OCI-LY3 (cell line): ENCODE measurements at regions not wholly inside any gene's neighbourhood (a gene's known extent, or its start where the extent isn't known, plus 50 kb on each side); places are given as distances from the start of the nearest gene placed in this dataset.

ENCODE experiments used
- H2AFZ ChIP-seq: fragments of 200-600, 300-600 bp; shearing (Covaris generic); 2 replicates; pipeline ENCODE4 v1.6.0; 2014; ENCODE audit warnings: antibody characterized with exemption, low read depth, low read length
- H3K27ac ChIP-seq: fragments of 200-600, 300-600 bp; sonication (generic); 2 replicates; pipeline ENCODE4 v1.5.1; 2014; ENCODE audit warnings: mild to moderate bottlenecking, low read length, moderate library complexity, mixed read lengths
- H3K27me3 ChIP-seq: fragments of 200-600, 300-600 bp; sonication (generic); 2 replicates; pipeline ENCODE4 v1.6.1; 2014; ENCODE audit warnings: low read depth, low read length, mixed read lengths
- H3K36me3 ChIP-seq: fragments of 200-600, 300-600 bp; sonication (generic); replicated peaks from 2 replicates; pipeline ENCODE3; 2014; ENCODE audit warnings: low read depth, low read length, mixed read lengths
- H3K4me1 ChIP-seq: fragments of 300-600, 200-600 bp; sonication (generic); 2 replicates; pipeline ENCODE4 v1.6.1; 2014; ENCODE audit warnings: low read length, mixed read lengths
- H3K4me2 ChIP-seq: fragments of 200-600, 300-600 bp; sonication (generic); 2 replicates; pipeline ENCODE4 v1.6.1; 2014; ENCODE audit warnings: low read length, mixed read lengths
- H3K4me3 ChIP-seq: fragments of 300-600, 200-600 bp; sonication (generic); 2 replicates; pipeline ENCODE4 v1.5.1; 2014; ENCODE audit warnings: antibody characterized with exemption, mild to moderate bottlenecking, low read length, moderate library complexity
- H3K79me2 ChIP-seq: fragments of 300-600, 200-600 bp; shearing (Covaris generic); 2 replicates; pipeline ENCODE4 v1.6.1; 2014; ENCODE audit warnings: mild to moderate bottlenecking, low read length, mixed read lengths
- H3K9ac ChIP-seq: fragments of 300-600, 200-600 bp; shearing (Covaris generic); 2 replicates; pipeline ENCODE4 v1.6.0; 2014; ENCODE audit warnings: mild to moderate bottlenecking, low read length, moderate library complexity
- H3K9me3 ChIP-seq: fragments of 200-600, 300-600 bp; shearing (Covaris generic); 2 replicates; pipeline ENCODE4 v1.6.1; 2014; ENCODE audit warnings: low read length, mixed read lengths; ENCODE audit not compliant: insufficient read depth
- H4K20me1 ChIP-seq: fragments of 200-600, 300-600 bp; sonication (generic); 2 replicates; pipeline ENCODE4 v1.6.1; 2016; ENCODE audit warnings: low read length, mixed read lengths; ENCODE audit not compliant: insufficient read depth
- EZH2phosphoT487 ChIP-seq: fragments of 200-600 bp; shearing (Covaris generic); IDR thresholded peaks from 2 replicates; pipeline ENCODE4 v1.6.1; 2018; ENCODE audit warnings: antibody characterized with exemption, mixed run types, low read depth
- TF ChIP-seq, protein P1 (sequence below): fragments of 200-600, 300-600 bp; sonication (generic); IDR thresholded peaks from 2 replicates; pipeline ENCODE4 v1.5.1; 2014; ENCODE audit warnings: antibody characterized with exemption, low read length, low read depth

DNA sequence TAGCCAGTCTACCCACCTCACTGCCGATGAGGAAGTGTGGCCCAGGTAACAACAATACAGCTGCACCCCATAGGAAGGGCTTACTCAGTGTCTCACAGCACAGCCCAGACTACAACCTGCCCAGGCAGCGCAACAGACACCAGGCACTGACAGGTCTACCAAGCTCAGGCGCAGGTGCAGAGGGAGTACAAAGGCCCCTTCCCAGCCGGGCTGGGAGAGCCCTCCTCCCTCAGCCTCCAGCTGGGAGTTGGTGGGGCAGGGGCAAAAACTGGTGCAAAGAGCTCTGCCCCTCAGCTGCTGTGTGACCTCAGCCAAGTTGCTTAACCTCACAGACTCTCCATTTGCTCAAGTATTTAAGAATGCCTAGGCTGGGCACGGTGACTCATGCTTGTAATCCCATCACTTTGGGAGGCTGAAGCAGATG is 112.6 kb upstream of the LHX1 start:
- no peak for TF ChIP-seq EZH2phosphoT487
- TF ChIP-seq, protein P1, sequence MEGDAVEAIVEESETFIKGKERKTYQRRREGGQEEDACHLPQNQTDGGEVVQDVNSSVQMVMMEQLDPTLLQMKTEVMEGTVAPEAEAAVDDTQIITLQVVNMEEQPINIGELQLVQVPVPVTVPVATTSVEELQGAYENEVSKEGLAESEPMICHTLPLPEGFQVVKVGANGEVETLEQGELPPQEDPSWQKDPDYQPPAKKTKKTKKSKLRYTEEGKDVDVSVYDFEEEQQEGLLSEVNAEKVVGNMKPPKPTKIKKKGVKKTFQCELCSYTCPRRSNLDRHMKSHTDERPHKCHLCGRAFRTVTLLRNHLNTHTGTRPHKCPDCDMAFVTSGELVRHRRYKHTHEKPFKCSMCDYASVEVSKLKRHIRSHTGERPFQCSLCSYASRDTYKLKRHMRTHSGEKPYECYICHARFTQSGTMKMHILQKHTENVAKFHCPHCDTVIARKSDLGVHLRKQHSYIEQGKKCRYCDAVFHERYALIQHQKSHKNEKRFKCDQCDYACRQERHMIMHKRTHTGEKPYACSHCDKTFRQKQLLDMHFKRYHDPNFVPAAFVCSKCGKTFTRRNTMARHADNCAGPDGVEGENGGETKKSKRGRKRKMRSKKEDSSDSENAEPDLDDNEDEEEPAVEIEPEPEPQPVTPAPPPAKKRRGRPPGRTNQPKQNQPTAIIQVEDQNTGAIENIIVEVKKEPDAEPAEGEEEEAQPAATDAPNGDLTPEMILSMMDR, result no peak
- H3K36me3 ChIP-seq, result no peaks in the 10 kb centered on the region
- H3K27ac ChIP-seq, result no peak overlapping the region
- no peaks in the 10 kb centered on the region for H4K20me1 ChIP-seq
- H3K4me1 ChIP-seq, result peaks cover 13% of the 10 kb centered on the region
- H3K4me3 ChIP-seq, result no peak overlapping the region
- no peak overlapping the region for H3K9ac ChIP-seq
- no peaks in the 10 kb centered on the region for H3K79me2 ChIP-seq
- H2AFZ ChIP-seq, result no peak overlapping the region
- peaks cover 8% of the 10 kb centered on the region for H3K27me3 ChIP-seq
- H3K4me2 ChIP-seq, result no peak overlapping the region
- H3K9me3 ChIP-seq, result no peaks in the 10 kb centered on the region

GRCh38 chr17:36825113-36825512 is 112.2 kb upstream of the LHX1 start:
- Histone ChIP-seq H2AFZ (no peak overlapping the region), H3K9me3 (no peaks in the 10 kb centered on the region), H3K9ac (no peak overlapping the region), H3K79me2 (no peaks in the 10 kb centered on the region), H3K27me3 (peaks cover 8% of the 10 kb centered on the region), H3K36me3 (no peaks in the 10 kb centered on the region), H3K27ac (no peak overlapping the region), H3K4me2 (no peak overlapping the region), H3K4me1 (peaks cover 13% of the 10 kb centered on the region), H4K20me1 (no peaks in the 10 kb centered on the region), H3K4me3 (no peak overlapping the region)
- TF ChIP-seq, protein P1, result no peak
- no peak for TF ChIP-seq EZH2phosphoT487

GRCh38 chr17:36825521-36825920 is 111.8 kb upstream of the LHX1 start:
- peaks cover 13% of the 10 kb centered on the region for H3K4me1 ChIP-seq
- H2AFZ ChIP-seq, result no peak overlapping the region
- no peaks in the 10 kb centered on the region for H3K79me2 ChIP-seq
- H3K9ac ChIP-seq, result no peak overlapping the region
- no peaks in the 10 kb centered on the region for H4K20me1 ChIP-seq
- H3K9me3 ChIP-seq, result no peaks in the 10 kb centered on the region
- H3K4me2 ChIP-seq, result no peak overlapping the region
- no peaks in the 10 kb centered on the region for H3K36me3 ChIP-seq
- TF ChIP-seq, protein P1, result no peak
- no peak for TF ChIP-seq EZH2phosphoT487
- no peak overlapping the region for H3K27ac ChIP-seq
- H3K27me3 ChIP-seq, result peaks cover 8% of the 10 kb centered on the region
- H3K4me3 ChIP-seq, result no peak overlapping the region

- Histone ChIP-seq H3K4me3 (no peak overlapping the region), H3K4me1 (peaks cover 13% of the 10 kb centered on the region), H4K20me1 (no peaks in the 10 kb centered on the region), H3K36me3 (no peaks in the 10 kb centered on the region), H3K27me3 (peaks cover 5% of the 10 kb centered on the region), H3K4me2 (no peak overlapping the region), H3K9me3 (no peaks in the 10 kb centered on the region), H2AFZ (no peak overlapping the region), H3K79me2 (no peaks in the 10 kb centered on the region), H3K9ac (no peak overlapping the region), H3K27ac (no peak overlapping the region)
- TF ChIP-seq, protein P1, result no peak
- TF ChIP-seq EZH2phosphoT487, result no peak
Measured at GRCh38 chr17:36825951-36826350, 111.3 kb upstream of the LHX1 start.
